ENCODE measurements at regions not wholly inside any gene's neighbourhood (a gene's known extent, or its start where the extent isn't known, plus 50 kb on each side); places are given as distances from the start of the nearest gene placed in this dataset.

DNA sequence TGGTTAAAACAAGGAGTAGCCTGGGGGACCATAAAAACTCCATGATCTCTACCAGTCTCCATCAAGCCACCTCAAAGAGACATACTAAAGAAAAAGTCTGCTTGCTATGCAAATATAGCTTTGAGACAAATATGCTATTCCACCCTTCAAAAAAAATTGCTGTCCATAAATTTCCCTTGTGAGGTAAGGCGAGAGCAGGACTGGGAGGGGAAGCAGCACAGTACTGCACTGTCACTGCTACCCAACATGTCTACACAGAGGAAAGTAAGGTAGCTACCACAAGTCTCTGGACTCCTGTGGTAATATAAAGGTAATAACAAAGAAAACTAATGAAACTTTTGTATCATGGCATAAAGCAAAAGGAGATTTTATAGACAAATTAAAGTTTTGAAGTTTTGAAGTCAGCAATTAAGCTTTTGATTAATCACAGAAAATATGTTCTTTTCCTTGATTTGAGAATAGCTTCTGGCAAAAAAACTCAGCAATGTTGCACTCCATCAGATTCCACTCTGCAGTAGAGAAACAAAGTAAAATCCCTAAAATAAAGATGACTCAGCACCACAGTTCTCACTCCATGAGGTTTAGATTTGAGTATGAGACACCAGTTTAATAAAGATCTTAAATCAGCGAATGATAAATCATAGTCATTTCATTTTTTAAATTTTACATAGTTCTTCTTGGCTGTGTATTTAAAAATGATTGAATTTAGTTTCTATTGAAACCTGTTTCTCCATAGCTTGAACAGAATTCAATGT is 602.4 kb downstream of the COL12A1 start:
- TF ChIP-seq EZH2phosphoT487 (IDR thresholded peaks at IDR 0.05) (no peak), EZH2 (IDR thresholded peaks at IDR 0.05) (no peak)
- TF ChIP-seq, protein P1, sequence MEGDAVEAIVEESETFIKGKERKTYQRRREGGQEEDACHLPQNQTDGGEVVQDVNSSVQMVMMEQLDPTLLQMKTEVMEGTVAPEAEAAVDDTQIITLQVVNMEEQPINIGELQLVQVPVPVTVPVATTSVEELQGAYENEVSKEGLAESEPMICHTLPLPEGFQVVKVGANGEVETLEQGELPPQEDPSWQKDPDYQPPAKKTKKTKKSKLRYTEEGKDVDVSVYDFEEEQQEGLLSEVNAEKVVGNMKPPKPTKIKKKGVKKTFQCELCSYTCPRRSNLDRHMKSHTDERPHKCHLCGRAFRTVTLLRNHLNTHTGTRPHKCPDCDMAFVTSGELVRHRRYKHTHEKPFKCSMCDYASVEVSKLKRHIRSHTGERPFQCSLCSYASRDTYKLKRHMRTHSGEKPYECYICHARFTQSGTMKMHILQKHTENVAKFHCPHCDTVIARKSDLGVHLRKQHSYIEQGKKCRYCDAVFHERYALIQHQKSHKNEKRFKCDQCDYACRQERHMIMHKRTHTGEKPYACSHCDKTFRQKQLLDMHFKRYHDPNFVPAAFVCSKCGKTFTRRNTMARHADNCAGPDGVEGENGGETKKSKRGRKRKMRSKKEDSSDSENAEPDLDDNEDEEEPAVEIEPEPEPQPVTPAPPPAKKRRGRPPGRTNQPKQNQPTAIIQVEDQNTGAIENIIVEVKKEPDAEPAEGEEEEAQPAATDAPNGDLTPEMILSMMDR (IDR thresholded peaks at IDR 0.05): no peak
- Mint-ChIP-seq H3K36me3 (no peaks in the 10 kb centered on the region), H3K9me3 (no peaks in the 10 kb centered on the region), H3K4me1 (peaks cover 6% of the 10 kb centered on the region), H3K4me3 (no peak overlapping the region), H3K27me3 (ENCODE audit: insufficient read depth, low read depth) (no peaks in the 10 kb centered on the region), H3K27ac (no peak overlapping the region)
- Histone ChIP-seq H4K20me1 (ENCODE audit: low read depth) (no peaks in the 10 kb centered on the region), H3K9ac (no peak overlapping the region), H3K4me3 (no peak overlapping the region), H3K4me2 (no peak overlapping the region), H3K27ac (no peak overlapping the region), H2AFZ (replicated peaks) (no peak overlapping the region), H3K9me3 (ENCODE audit: low read depth) (no peaks in the 10 kb centered on the region), H3F3A (ENCODE audit: low read depth) (no peaks in the 10 kb centered on the region), H3K4me1 (peaks cover 4% of the 10 kb centered on the region), H3K79me2 (ENCODE audit: low read depth) (no peaks in the 10 kb centered on the region), H3K27me3 (no peaks in the 10 kb centered on the region), H3K36me3 (no peaks in the 10 kb centered on the region)
- DNase-seq (ENCODE audit: low spot score): no peak

DNA sequence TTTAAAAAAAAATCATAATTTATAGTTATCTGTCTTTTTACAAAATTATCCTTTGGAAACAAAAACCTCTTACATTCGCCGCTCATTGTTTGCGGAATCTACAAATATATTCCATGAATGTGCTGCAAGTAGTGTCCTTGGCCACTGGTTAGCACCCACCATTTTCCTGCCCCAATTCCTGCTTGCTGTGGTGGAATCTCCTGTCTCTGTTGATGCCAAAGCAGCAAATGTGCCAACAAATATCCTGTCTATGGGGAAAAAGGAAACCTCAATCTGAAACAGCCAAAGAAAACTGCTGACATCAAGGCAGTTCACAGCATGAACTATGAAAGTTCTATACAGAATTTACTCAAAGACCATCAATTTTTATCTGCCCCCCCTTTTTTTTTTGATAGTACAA is 603.6 kb downstream of the COL12A1 start:
- Histone ChIP-seq H3K4me2 (no peak overlapping the region), H3K36me3 (no peaks in the 10 kb centered on the region), H3K4me1 (no peaks in the 10 kb centered on the region), H4K20me1 (ENCODE audit: low read depth) (no peaks in the 10 kb centered on the region), H3K27me3 (no peaks in the 10 kb centered on the region), H3K9ac (no peak overlapping the region), H3F3A (ENCODE audit: low read depth) (no peaks in the 10 kb centered on the region), H3K9me3 (ENCODE audit: low read depth) (no peaks in the 10 kb centered on the region), H3K79me2 (ENCODE audit: low read depth) (no peaks in the 10 kb centered on the region), H3K27ac (no peak overlapping the region), H3K4me3 (no peak overlapping the region), H2AFZ (replicated peaks) (no peak overlapping the region)
- Mint-ChIP-seq H3K36me3 (no peaks in the 10 kb centered on the region), H3K27ac (no peak overlapping the region), H3K9me3 (no peaks in the 10 kb centered on the region), H3K4me1 (no peaks in the 10 kb centered on the region), H3K4me3 (no peak overlapping the region), H3K27me3 (ENCODE audit: insufficient read depth, low read depth) (no peaks in the 10 kb centered on the region)
- no peak for DNase-seq (ENCODE audit: low spot score)
- TF ChIP-seq EZH2 (IDR thresholded peaks at IDR 0.05): no peak
- no peak for TF ChIP-seq EZH2phosphoT487 (IDR thresholded peaks at IDR 0.05)
- TF ChIP-seq, protein P1 (IDR thresholded peaks at IDR 0.05): no peak

DNA sequence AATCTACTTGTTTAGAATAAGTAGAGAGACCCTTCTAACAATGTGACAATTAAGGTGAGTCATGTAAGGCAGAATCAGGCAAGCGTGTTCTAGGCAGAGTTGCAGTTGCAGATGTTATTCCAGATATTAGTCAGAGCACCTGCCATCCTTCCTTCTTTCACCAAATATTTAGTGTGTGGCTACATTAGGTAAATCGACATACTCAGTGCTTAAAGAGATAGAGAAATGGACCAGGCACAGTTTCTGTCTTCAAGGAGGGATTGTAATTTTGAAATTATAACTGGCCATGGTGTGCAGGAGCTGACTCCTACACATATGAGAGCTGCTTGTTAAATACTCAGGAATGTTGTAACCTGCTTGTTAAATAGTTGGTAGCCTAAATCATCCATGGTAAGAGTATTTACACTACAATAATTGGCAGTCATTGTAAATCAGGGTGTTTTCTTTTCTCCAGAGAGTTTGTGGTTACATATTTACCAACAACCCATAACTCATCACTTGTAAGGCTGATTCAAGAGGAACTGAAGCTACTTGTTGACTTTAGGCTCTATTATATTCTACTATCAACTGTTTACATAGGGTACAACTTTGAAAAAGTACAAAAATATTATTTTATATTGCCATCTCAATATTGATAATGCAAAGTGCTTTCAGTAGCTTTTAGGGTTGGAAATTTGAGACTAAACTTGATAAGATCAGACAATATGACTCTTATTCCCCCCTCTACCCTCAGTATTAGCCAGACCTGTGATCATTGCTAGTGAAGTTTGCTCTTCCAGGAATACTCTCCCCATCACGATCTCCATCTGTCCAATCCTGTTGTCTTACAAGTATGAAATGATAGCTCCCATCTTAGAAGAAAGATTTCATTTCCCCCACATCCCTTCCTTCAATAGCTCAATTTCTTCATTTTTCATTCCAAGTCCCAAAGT is 607.1 kb downstream of the COL12A1 start:
- no peak overlapping the region for H3K9ac ChIP-seq

More for the DNA sequence above, 607.1 kb downstream of the COL12A1 start:
- Mint-ChIP-seq H3K27ac (no peak overlapping the region), H3K4me1 (no peaks in the 10 kb centered on the region), H3K9me3 (no peaks in the 10 kb centered on the region), H3K4me3 (no peak overlapping the region), H3K27me3 (ENCODE audit: insufficient read depth, low read depth) (no peaks in the 10 kb centered on the region), H3K36me3 (no peaks in the 10 kb centered on the region)
- DNase-seq (ENCODE audit: low spot score): no peak
- H3F3A ChIP-seq (ENCODE audit: low read depth): no peaks in the 10 kb centered on the region
- H3K79me2 ChIP-seq (ENCODE audit: low read depth): no peaks in the 10 kb centered on the region
- no peaks in the 10 kb centered on the region for H4K20me1 ChIP-seq (ENCODE audit: low read depth)
- H3K4me1 ChIP-seq: peaks cover 3% of the 10 kb centered on the region
- H3K4me2 ChIP-seq: no peak overlapping the region
- H2AFZ ChIP-seq (replicated peaks): no peak overlapping the region
- H3K36me3 ChIP-seq: no peaks in the 10 kb centered on the region
- TF ChIP-seq, protein P1 (IDR thresholded peaks at IDR 0.05): no peak
- TF ChIP-seq EZH2phosphoT487 (IDR thresholded peaks at IDR 0.05): no peak
- no peak for TF ChIP-seq EZH2 (IDR thresholded peaks at IDR 0.05)
- H3K27me3 ChIP-seq: no peaks in the 10 kb centered on the region
- no peak overlapping the region for H3K4me3 ChIP-seq
- no peaks in the 10 kb centered on the region for H3K9me3 ChIP-seq (ENCODE audit: low read depth)
- H3K27ac ChIP-seq: no peak overlapping the region
